Astrocyte (in vitro differentiated cells and primary cell): ENCODE measurements at regions not wholly inside any gene's neighbourhood (a gene's known extent, or its start where the extent isn't known, plus 50 kb on each side); places are given as distances from the start of the nearest gene placed in this dataset.

Experiments used
- DNase-seq: peaks from one replicate; pipeline ENCODE4 v3.0.0-alpha.2; 2010; ENCODE audit warnings: low read depth
- FAIRE-seq: peaks from 2 replicates; lab custom pipeline; 2011; peaks lifted over from hg19 to GRCh38; lab: Jason Lieb, UNC
- H2AFZ ChIP-seq: 2 replicates; pipeline ENCODE4 v1.6.0; 2012; ENCODE audit warnings: low read depth, low read length, inconsistent platforms
- H3K27ac ChIP-seq: 2 replicates; pipeline ENCODE4 v1.5.1; 2011; ENCODE audit warnings: low read depth, low read length, inconsistent platforms
- H3K27me3 ChIP-seq: 2 replicates; pipeline ENCODE4 v1.6.0; 2011; ENCODE audit warnings: low read length, inconsistent platforms; ENCODE audit not compliant: insufficient read depth
- H3K36me3 ChIP-seq: 2 replicates; pipeline ENCODE4 v1.5.1; 2011; ENCODE audit warnings: low read length, inconsistent platforms; ENCODE audit not compliant: insufficient read depth
- H3K4me1 ChIP-seq: 2 replicates; pipeline ENCODE4 v1.5.1; 2011; ENCODE audit warnings: low read length, inconsistent platforms; ENCODE audit not compliant: insufficient read depth
- H3K4me2 ChIP-seq: 2 replicates; pipeline ENCODE4 v1.6.0; 2012; ENCODE audit warnings: low read length, inconsistent platforms
- H3K4me3 ChIP-seq: 2 replicates; pipeline ENCODE4 v1.5.1; 2011; ENCODE audit warnings: low read depth, mild to moderate bottlenecking, low read length, inconsistent platforms; ENCODE audit not compliant: insufficient read depth
- H3K79me2 ChIP-seq: 2 replicates; pipeline ENCODE4 v1.6.0; 2012; ENCODE audit warnings: mild to moderate bottlenecking, low read length, inconsistent platforms; ENCODE audit not compliant: insufficient read depth
- H3K9ac ChIP-seq: 2 replicates; pipeline ENCODE4 v1.6.0; 2012; ENCODE audit warnings: mild to moderate bottlenecking, low read length, inconsistent platforms
- H3K9me3 ChIP-seq: 2 replicates; pipeline ENCODE4 v1.5.1; 2012; ENCODE audit warnings: low read depth, mild to moderate bottlenecking, low read length, inconsistent platforms; ENCODE audit not compliant: insufficient read depth
- H4K20me1 ChIP-seq: 2 replicates; pipeline ENCODE4 v1.6.0; 2012; ENCODE audit warnings: low read length, inconsistent platforms; ENCODE audit not compliant: insufficient read depth
- H3K27ac Mint-ChIP-seq: one replicate; pipeline ENCODE4 v1.8.0; 2021; ENCODE audit warnings: mild to moderate bottlenecking, mixed read lengths; ENCODE audit not compliant: unreplicated experiment
- H3K27me3 Mint-ChIP-seq: one replicate; pipeline ENCODE4 v1.8.0; 2021; ENCODE audit warnings: low read depth, mixed read lengths; ENCODE audit not compliant: unreplicated experiment
- H3K36me3 Mint-ChIP-seq: one replicate; pipeline ENCODE4 v1.8.0; 2021; ENCODE audit warnings: low read depth, mixed read lengths; ENCODE audit not compliant: unreplicated experiment
- H3K4me1 Mint-ChIP-seq: one replicate; pipeline ENCODE4 v1.8.0; 2021; ENCODE audit warnings: low read depth, mixed read lengths; ENCODE audit not compliant: unreplicated experiment
- H3K4me3 Mint-ChIP-seq: one replicate; pipeline ENCODE4 v1.8.0; 2021; ENCODE audit warnings: mild to moderate bottlenecking, moderate library complexity, mixed read lengths; ENCODE audit not compliant: unreplicated experiment
- H3K9me3 Mint-ChIP-seq: one replicate; pipeline ENCODE4 v1.8.0; 2021; ENCODE audit warnings: mild to moderate bottlenecking, mixed read lengths; ENCODE audit not compliant: unreplicated experiment
- EZH2 ChIP-seq: IDR thresholded peaks from 2 replicates; pipeline ENCODE4 v1.6.1; 2012; ENCODE audit warnings: mild to moderate bottlenecking, low read length, inconsistent platforms; ENCODE audit not compliant: insufficient read depth
- TF ChIP-seq, protein P1 (sequence below): IDR thresholded peaks from 2 replicates; pipeline ENCODE4 v1.5.1; 2011; ENCODE audit warnings: low read depth, mild to moderate bottlenecking, inconsistent platforms, low read length, moderate library complexity; ENCODE audit not compliant: insufficient read depth

DNA sequence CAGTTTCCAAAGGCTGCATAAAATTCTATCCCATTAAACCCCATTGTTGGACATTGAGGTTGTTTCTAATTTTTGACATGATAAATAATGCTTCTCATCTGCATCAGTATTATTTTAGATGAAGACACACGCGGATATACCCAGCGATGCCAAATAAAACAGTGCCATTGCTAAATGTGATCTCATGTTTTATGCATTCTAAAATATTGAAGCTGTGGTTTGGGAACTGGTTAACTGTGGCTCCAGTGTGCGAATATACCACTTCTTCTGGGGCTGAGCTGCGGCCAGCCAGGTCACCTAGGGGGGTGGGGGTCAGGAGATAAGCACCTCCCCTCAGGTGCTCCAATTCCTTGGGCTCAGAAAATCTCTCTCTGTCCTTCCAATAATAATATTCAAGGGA, 230.0 kb downstream of the ADAMTS9 start:
- no peak for FAIRE-seq
- no peaks in the 10 kb centered on the region for H3K36me3 ChIP-seq
- Mint-ChIP-seq H3K27ac (no peak overlapping the region), H3K9me3 (no peaks in the 10 kb centered on the region), H3K36me3 (peaks cover 5% of the 10 kb centered on the region), H3K4me3 (no peak overlapping the region), H3K27me3 (no peaks in the 10 kb centered on the region), H3K4me1 (peaks cover 35% of the 10 kb centered on the region)
- peaks cover 7% of the 10 kb centered on the region for H3K27me3 ChIP-seq
- no peak overlapping the region for H2AFZ ChIP-seq
- H3K9ac ChIP-seq, result no peak overlapping the region
- H3K9me3 ChIP-seq, result no peaks in the 10 kb centered on the region
- no peak overlapping the region for H3K4me3 ChIP-seq
- DNase-seq, result peak; percentile 62
- peak overlapping the region; percentile 13 for H3K4me2 ChIP-seq
- H3K4me1 ChIP-seq, result peaks cover 39% of the 10 kb centered on the region
- no peak overlapping the region for H3K27ac ChIP-seq
- no peaks in the 10 kb centered on the region for H3K79me2 ChIP-seq
- H4K20me1 ChIP-seq, result no peaks in the 10 kb centered on the region
- no peak for TF ChIP-seq EZH2
- TF ChIP-seq, protein P1, sequence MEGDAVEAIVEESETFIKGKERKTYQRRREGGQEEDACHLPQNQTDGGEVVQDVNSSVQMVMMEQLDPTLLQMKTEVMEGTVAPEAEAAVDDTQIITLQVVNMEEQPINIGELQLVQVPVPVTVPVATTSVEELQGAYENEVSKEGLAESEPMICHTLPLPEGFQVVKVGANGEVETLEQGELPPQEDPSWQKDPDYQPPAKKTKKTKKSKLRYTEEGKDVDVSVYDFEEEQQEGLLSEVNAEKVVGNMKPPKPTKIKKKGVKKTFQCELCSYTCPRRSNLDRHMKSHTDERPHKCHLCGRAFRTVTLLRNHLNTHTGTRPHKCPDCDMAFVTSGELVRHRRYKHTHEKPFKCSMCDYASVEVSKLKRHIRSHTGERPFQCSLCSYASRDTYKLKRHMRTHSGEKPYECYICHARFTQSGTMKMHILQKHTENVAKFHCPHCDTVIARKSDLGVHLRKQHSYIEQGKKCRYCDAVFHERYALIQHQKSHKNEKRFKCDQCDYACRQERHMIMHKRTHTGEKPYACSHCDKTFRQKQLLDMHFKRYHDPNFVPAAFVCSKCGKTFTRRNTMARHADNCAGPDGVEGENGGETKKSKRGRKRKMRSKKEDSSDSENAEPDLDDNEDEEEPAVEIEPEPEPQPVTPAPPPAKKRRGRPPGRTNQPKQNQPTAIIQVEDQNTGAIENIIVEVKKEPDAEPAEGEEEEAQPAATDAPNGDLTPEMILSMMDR, result no peak

DNA sequence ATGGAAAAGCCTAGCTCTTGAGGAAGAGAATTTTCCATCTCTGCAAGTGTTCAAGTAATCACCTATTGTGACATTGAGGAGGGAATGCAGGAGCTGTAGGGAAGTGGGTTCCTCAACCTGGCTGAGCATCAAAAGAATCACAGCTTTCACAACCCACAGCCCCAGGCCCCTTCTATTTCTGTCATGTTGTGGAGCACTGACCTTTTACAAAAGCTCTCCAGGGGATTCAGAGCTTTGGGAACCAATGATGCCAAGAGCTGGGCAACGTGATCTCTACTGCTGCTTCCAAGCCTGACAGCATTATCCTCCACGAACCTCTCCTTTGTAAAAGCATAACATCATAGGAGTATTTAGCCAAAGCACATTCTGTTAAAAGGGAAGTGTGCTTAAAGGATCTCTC, 231.1 kb downstream of the ADAMTS9 start:
- no peak overlapping the region for H3K27ac ChIP-seq
- H3K36me3 Mint-ChIP-seq, result peaks cover 9% of the 10 kb centered on the region
- no peak overlapping the region for H2AFZ ChIP-seq
- H3K79me2 ChIP-seq, result no peaks in the 10 kb centered on the region
- no peak for FAIRE-seq
- peak overlapping the region; percentile 22 for H3K27ac Mint-ChIP-seq
- H3K27me3 ChIP-seq, result peaks cover 7% of the 10 kb centered on the region
- no peaks in the 10 kb centered on the region for H3K9me3 Mint-ChIP-seq
- H3K4me2 ChIP-seq, result no peak overlapping the region
- TF ChIP-seq, protein P1, result no peak
- TF ChIP-seq EZH2, result no peak
- DNase-seq, result no peak
- no peaks in the 10 kb centered on the region for H3K27me3 Mint-ChIP-seq
- no peaks in the 10 kb centered on the region for H3K9me3 ChIP-seq
- H3K4me1 Mint-ChIP-seq, result peaks cover 29% of the 10 kb centered on the region
- peaks cover 29% of the 10 kb centered on the region for H3K4me1 ChIP-seq
- no peak overlapping the region for H3K4me3 ChIP-seq
- no peak overlapping the region for H3K4me3 Mint-ChIP-seq
- H4K20me1 ChIP-seq, result no peaks in the 10 kb centered on the region
- H3K36me3 ChIP-seq, result no peaks in the 10 kb centered on the region
- H3K9ac ChIP-seq, result no peak overlapping the region

DNA sequence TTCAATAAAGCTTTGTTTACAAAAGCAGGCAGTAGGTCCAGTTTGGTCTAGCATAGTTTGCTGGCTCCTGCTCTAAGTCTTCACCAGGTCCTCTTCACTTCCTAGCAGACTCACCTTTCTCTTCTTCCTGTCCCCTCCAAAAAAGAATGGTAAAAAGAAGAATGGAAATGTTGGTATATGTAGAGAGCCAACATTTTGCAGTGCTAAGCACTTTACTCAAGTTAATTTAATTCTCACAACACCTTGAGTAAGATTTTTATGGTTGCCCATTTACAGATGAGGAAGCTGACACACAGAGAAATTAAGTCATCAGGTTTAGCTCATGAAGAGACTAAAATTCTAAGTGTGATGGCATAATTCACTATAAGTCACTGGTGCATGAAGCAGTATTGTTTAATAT, 230.1 kb upstream of the PRICKLE2 start:
- H3K27me3 Mint-ChIP-seq, result peaks cover 4% of the 10 kb centered on the region
- no peak overlapping the region for H3K4me3 Mint-ChIP-seq
- H3K4me2 ChIP-seq, result no peak overlapping the region
- H3K9ac ChIP-seq, result no peak overlapping the region
- TF ChIP-seq EZH2, result no peak
- no peak overlapping the region for H3K27ac ChIP-seq
- peaks cover 9% of the 10 kb centered on the region for H3K36me3 Mint-ChIP-seq
- no peak for DNase-seq
- H3K27me3 ChIP-seq, result peaks cover 7% of the 10 kb centered on the region
- H3K9me3 Mint-ChIP-seq, result no peaks in the 10 kb centered on the region
- H3K9me3 ChIP-seq, result no peaks in the 10 kb centered on the region
- H4K20me1 ChIP-seq, result no peaks in the 10 kb centered on the region
- H3K4me3 ChIP-seq, result no peak overlapping the region
- no peak overlapping the region for H2AFZ ChIP-seq
- H3K27ac Mint-ChIP-seq, result peak overlapping the region; percentile 41
- H3K36me3 ChIP-seq, result no peaks in the 10 kb centered on the region
- peaks cover 17% of the 10 kb centered on the region for H3K4me1 ChIP-seq
- peaks cover 18% of the 10 kb centered on the region for H3K4me1 Mint-ChIP-seq
- H3K79me2 ChIP-seq, result no peaks in the 10 kb centered on the region
- no peak for FAIRE-seq
